ACC112 (cell line): ENCODE measurements at regions not wholly inside any gene's neighbourhood (a gene's known extent, or its start where the extent isn't known, plus 50 kb on each side); places are given as distances from the start of the nearest gene placed in this dataset.

ENCODE experiments used
- H2AFZ ChIP-seq: fragments of 200-600 bp; sonication (generic); one replicate; pipeline ENCODE4 v1.6.0; 2017; ENCODE audit warnings: antibody characterized with exemption, low read length; ENCODE audit not compliant: unreplicated experiment
- H3K27ac ChIP-seq: fragments of 200-600 bp; sonication (generic); 2 replicates; pipeline ENCODE4 v1.5.1; 2014; ENCODE audit warnings: low read depth, mild to moderate bottlenecking, antibody characterized with exemption, low read length, moderate library complexity
- H3K27me3 ChIP-seq: fragments of 200-600 bp; sonication (generic); 2 replicates; pipeline ENCODE4 v1.6.1; 2014; ENCODE audit warnings: mild to moderate bottlenecking, antibody characterized with exemption, low read length, moderate library complexity, mixed read lengths; ENCODE audit not compliant: insufficient read depth
- H3K36me3 ChIP-seq: fragments of 200-600 bp; sonication (generic); 2 replicates; pipeline ENCODE4 v1.6.1; 2016; ENCODE audit warnings: mild to moderate bottlenecking, antibody characterized with exemption, low read length, moderate library complexity, mixed read lengths; ENCODE audit not compliant: insufficient read depth
- H3K4me1 ChIP-seq: fragments of 200-600 bp; sonication (generic); one replicate; pipeline ENCODE4 v1.6.1; 2016; ENCODE audit warnings: low read length, mixed read lengths; ENCODE audit not compliant: insufficient read depth, unreplicated experiment, control insufficient read depth
- H3K4me3 ChIP-seq: fragments of 200-600 bp; sonication (generic); 2 replicates; pipeline ENCODE4 v1.5.1; 2014; ENCODE audit warnings: mild to moderate bottlenecking, low read depth, low read length
- H3K79me2 ChIP-seq: fragments of 200-600 bp; sonication (generic); one replicate; pipeline ENCODE4 v1.6.0; 2016; ENCODE audit warnings: low read length; ENCODE audit not compliant: control insufficient read depth, unreplicated experiment, insufficient read depth

DNA sequence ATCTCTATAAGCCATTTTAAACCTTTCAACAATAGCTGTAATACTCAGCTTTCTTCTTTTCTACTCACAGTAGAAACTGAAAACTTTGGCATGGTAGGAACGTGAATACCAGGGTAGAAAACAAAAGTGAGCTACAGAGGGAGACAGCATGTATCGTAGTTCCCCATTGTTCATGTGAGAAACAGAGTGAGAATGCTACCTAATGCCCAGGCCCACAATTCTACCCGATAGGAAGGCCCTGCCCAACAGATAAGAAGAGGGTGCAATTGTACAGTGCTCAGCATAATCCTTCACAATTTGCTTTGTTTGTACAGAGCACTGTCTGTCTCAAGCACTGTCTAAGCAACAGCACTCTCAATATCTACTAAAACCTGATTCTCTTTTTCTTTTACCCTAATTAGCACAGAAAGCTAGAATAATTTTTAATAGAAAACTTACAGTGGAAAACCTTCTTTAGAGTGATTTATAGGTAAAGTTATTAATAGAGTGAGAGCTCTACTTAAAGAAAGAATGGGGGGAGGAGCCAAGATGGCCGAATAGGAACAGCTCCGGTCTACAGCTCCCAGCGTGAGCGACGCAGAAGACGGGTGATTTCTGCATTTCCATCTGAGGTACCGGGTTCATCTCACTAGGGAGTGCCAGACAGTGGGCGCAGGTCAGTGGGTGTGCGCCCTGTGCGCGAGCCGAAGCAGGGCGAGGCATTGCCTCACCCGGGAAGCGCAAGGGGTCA lies 322.3 kb downstream of the EFNB2 start:
- H2AFZ ChIP-seq = no peak overlapping the region
- no peak overlapping the region for H3K27ac ChIP-seq
- H3K4me3 ChIP-seq = no peak overlapping the region
- H3K79me2 ChIP-seq = no peaks in the 10 kb centered on the region
- no peaks in the 10 kb centered on the region for H3K27me3 ChIP-seq
- no peaks in the 10 kb centered on the region for H3K4me1 ChIP-seq
- no peaks in the 10 kb centered on the region for H3K36me3 ChIP-seq

DNA sequence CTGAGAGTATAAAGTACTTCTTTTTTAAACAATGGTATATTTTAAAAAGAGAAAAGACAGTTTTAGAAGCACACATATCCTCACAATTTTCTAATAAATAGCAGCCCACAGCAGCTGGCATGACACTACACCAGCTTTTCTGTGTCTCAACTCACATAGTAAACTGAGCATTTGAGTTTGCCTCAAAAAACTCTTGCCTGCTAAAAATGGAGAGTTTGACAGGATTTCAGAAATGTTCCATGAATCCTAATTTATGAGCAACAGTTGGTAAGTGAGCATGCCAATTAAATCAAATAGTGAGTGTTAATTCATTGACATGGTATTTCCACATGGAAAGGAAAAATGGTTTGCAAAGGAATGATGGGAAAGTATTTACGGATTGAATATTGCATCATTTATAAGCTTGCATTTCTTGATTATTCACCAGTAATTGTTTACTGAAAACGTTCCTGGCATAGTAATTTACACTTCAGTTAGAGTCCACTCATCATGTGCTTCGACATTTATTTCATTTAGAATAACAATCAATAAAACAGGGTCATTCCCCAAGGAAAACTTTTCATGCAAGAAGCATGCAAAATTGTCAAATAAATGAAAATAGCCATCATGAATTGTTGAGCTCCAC lies 323.0 kb downstream of the EFNB2 start:
- H3K79me2 ChIP-seq = no peaks in the 10 kb centered on the region
- no peak overlapping the region for H3K27ac ChIP-seq
- no peaks in the 10 kb centered on the region for H3K4me1 ChIP-seq
- no peaks in the 10 kb centered on the region for H3K36me3 ChIP-seq
- H3K4me3 ChIP-seq = no peak overlapping the region
- H3K27me3 ChIP-seq = no peaks in the 10 kb centered on the region
- no peak overlapping the region for H2AFZ ChIP-seq

DNA sequence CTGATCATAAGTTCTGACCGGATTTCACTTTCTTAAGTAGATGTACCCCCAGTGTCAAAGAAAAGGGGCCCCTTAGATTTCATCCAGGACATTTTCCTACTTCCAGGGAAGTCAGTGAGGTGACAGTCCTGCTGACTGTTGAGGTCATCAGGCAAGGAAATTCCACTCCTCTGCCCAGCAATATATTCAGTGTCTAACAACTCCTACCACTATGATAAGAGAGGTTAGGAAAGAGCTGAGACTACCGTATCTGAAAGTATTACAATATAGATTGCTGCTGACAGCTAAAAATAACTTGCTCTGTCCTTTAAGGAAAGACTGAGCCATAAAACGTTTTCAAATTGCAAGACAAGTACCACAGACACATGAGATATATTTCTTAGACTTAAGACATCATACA lies 325.1 kb downstream of the EFNB2 start:
- Histone ChIP-seq H2AFZ (no peak overlapping the region), H3K79me2 (no peaks in the 10 kb centered on the region), H3K36me3 (no peaks in the 10 kb centered on the region), H3K4me3 (no peak overlapping the region), H3K27ac (no peak overlapping the region), H3K4me1 (no peaks in the 10 kb centered on the region), H3K27me3 (no peaks in the 10 kb centered on the region)

DNA sequence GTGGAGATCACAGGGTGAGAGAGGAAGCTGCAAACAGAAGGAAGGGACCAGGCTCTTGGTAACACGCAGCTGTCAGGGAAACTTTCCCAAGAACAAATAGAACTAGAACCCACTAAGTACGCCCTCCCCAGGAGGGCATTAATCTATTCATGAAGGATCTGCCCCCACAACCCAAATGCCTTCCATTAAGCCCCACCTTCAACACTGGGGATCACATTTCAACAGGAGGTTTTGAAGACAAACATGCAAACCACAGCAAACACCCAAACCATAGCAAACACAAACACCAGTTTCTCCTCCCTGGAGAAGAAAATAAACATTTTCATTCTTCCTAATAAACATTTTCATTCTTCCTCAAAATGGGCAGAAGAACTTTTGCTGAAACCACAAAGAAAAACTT lies 329.6 kb downstream of the EFNB2 start:
- Histone ChIP-seq H3K27me3 (no peaks in the 10 kb centered on the region), H2AFZ (no peak overlapping the region), H3K36me3 (no peaks in the 10 kb centered on the region), H3K4me1 (no peaks in the 10 kb centered on the region), H3K27ac (no peak overlapping the region), H3K4me3 (no peak overlapping the region), H3K79me2 (no peaks in the 10 kb centered on the region)

DNA sequence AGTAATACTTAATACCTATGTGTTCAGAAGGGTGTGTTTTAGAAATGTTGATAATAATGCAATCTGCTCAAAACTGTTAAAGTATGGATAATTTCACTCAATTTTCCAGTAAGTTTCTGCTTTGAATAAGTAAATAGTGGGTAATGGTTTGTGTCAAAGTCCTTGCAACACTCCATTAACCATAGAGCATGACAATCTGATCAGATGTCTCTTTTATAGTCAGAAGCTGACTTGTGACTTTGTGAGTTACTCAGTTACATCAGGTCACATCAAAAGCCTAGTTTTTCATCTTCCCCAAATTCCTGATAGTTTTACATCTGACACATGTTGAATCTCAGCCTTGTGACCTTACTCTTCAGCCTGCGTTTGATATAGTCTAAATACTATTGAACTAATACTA lies 338.0 kb downstream of the EFNB2 start:
- no peaks in the 10 kb centered on the region for H3K4me1 ChIP-seq
- no peak overlapping the region for H2AFZ ChIP-seq
- H3K4me3 ChIP-seq = no peak overlapping the region
- no peaks in the 10 kb centered on the region for H3K27me3 ChIP-seq
- no peaks in the 10 kb centered on the region for H3K36me3 ChIP-seq
- H3K79me2 ChIP-seq = no peaks in the 10 kb centered on the region
- H3K27ac ChIP-seq = no peak overlapping the region

DNA sequence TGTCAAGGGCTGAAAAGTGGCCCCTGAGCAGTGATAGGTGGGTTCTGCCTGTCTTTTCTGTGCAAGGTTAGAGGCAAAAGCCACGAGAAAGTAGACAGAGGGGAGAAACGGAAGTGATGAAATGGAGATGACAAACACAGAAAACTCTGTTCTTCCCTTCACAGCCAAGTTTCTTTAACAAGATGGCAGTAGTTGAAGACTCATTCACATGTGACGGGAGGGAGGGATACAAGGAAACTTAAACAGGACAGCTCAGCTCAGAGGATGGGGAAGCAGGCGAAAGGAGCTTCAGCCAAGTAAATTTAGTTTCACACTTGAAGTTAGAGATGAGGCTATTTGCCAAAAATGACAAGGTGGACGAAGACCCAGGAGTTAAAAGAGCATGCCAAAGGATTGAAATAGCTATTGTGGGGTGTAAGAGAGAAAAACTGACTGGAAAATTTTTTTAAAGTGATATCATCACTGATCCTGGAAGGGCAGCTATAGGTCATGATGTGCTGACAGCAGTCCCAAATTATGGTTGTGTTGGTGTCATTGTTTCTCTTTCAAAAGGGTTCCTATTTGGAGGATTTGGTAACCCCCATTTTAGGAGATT lies 347.9 kb downstream of the EFNB2 start:
- no peaks in the 10 kb centered on the region for H3K79me2 ChIP-seq
- no peak overlapping the region for H3K4me3 ChIP-seq
- no peak overlapping the region for H3K27ac ChIP-seq
- no peaks in the 10 kb centered on the region for H3K27me3 ChIP-seq
- peaks cover 5% of the 10 kb centered on the region for H3K4me1 ChIP-seq
- no peaks in the 10 kb centered on the region for H3K36me3 ChIP-seq
- H2AFZ ChIP-seq = no peak overlapping the region

DNA sequence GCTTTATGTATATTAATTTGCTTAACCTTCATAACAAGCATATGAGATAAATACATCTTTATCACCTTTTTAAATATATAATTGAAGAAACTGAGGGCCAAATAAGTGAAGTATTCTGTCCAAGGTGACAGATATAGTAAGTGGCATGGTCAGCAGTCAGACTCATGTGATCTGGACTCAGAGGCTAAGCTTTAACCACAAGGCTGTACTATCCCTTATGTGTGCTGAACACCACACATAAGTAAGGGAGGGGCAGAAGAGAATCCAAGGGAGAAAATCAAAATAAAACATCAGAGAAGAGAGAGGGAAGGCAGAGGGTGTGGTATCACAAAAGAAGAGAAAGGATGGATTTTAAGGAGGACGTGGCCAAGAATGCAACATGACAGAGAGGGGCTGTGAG lies 348.4 kb downstream of the EFNB2 start:
- H3K27me3 ChIP-seq = no peaks in the 10 kb centered on the region
- no peak overlapping the region for H3K27ac ChIP-seq
- no peak overlapping the region for H2AFZ ChIP-seq
- H3K79me2 ChIP-seq = no peaks in the 10 kb centered on the region
- no peak overlapping the region for H3K4me3 ChIP-seq
- no peaks in the 10 kb centered on the region for H3K36me3 ChIP-seq
- peaks cover 10% of the 10 kb centered on the region for H3K4me1 ChIP-seq

DNA sequence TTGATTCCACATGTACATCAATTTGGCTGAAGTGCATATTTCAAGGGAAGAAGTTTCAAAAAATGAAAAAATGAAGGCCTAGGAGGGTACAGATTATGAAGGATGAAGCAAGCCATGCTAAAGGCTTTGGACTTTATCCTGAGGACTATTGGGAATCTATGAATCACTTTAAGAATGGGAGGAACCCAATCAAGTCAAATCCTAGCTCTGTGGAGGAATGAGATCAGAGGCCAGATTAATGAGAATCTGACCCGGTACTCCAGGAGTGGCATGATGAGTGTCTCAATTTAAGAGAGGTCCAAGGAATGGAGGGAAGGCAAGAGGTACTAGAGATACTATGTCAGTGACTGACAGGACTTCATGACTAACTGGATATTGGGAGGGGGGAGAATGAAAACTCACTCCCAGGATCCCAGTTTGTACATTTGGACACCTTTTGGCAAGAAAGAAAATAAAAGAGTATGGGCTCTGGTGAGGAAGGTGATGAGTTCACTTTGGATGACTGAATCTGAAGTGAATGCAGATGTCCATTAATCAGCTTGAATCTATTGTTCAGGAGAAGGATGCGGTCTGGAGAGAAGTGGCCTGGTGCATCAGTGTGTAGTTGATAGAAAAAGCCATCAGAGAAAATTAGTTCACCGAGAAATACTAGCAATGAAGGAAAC lies 349.0 kb downstream of the EFNB2 start:
- H3K4me1 ChIP-seq = peaks cover 13% of the 10 kb centered on the region
- no peak overlapping the region for H3K4me3 ChIP-seq
- no peaks in the 10 kb centered on the region for H3K79me2 ChIP-seq

DNA sequence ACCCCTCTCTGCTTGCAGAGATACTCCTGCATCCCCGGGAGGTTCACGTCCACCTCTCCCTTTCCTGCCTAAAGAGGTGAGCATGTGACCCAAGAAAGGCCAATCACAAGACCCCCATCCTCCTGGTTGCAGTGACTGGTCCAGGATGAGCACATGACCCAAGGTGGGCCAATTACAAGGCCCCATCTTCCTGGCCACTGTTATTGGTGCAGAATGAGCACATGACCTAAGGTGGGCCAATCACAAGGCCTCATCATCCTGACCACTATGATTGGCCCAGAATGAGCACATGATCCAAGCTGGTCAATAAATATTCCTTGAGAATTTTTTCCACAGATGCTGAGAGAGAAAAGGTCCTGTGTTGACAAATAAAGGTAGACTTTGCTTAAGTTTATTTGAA lies 350.7 kb downstream of the EFNB2 start:
- H3K4me1 ChIP-seq = peaks cover 13% of the 10 kb centered on the region
- H3K36me3 ChIP-seq = no peaks in the 10 kb centered on the region
- H2AFZ ChIP-seq = no peak overlapping the region
- no peaks in the 10 kb centered on the region for H3K79me2 ChIP-seq
- H3K27me3 ChIP-seq = no peaks in the 10 kb centered on the region
- no peak overlapping the region for H3K27ac ChIP-seq
- H3K4me3 ChIP-seq = no peak overlapping the region

More for the DNA sequence above, 349.0 kb downstream of the EFNB2 start:
- H2AFZ ChIP-seq = no peak overlapping the region
- H3K27ac ChIP-seq = no peak overlapping the region
- no peaks in the 10 kb centered on the region for H3K27me3 ChIP-seq
- H3K36me3 ChIP-seq = no peaks in the 10 kb centered on the region

DNA sequence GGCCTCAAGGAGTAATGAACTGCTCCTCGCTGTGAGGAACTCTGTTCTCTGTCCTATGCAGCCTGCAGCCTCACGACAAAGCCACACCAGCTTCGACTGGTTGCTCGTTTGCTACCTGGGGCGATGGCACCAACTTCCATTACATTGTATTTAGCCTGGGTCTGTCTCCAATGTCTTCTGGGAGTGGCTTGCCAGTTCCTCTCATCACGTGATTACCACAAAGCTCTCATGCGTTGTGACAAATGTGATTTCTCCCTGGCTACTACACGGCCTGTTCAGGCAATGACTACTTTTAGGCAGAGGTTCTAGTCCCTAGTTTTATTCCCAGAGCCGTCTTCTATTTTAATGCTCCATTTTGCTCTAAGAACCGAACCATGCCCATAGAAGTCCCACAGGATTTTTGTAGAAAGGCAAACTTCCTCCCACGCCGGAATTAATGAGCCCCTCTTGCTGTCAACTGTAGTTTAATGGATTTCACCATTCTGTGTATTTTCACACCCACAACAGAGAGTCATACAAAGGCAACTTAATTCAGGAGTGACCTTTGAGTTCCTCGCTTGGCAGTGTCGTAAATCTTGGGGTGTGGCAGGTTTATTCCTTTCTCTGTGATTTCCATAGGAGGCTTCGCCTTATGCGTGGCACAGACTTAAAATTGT lies 351.9 kb downstream of the EFNB2 start:
- H2AFZ ChIP-seq = no peak overlapping the region
- H3K27me3 ChIP-seq = no peaks in the 10 kb centered on the region

More for the DNA sequence above, 351.9 kb downstream of the EFNB2 start:
- H3K27ac ChIP-seq = no peak overlapping the region
- peaks cover 13% of the 10 kb centered on the region for H3K4me1 ChIP-seq
- H3K4me3 ChIP-seq = no peak overlapping the region
- H3K79me2 ChIP-seq = no peaks in the 10 kb centered on the region
- no peaks in the 10 kb centered on the region for H3K36me3 ChIP-seq
